GM21526 (cell line): ENCODE measurements at regions not wholly inside any gene's neighbourhood (a gene's known extent, or its start where the extent isn't known, plus 50 kb on each side); places are given as distances from the start of the nearest gene placed in this dataset.
A peak's percentile ranks its signal among the peaks of the same experiment; 100 is the strongest.
"Not testable (repeated sequence)": the region's sequence is repeated elsewhere in the genome, so short reads cannot be mapped to it uniquely, and the experiment has no call there.

Experiments used
- ATAC-seq: cut with Tn5 transposase; IDR thresholded peaks from one replicate; pipeline ENCODE4 v1.9.1; 2021; ENCODE audit warnings: moderate library complexity; ENCODE audit not compliant: unreplicated experiment, low FRiP score

GRCh38 chr15:22134941-22135566 is 54.7 kb downstream of the OR4M2 start:
- ATAC-seq = not testable (repeated sequence)

GRCh38 chr15:22137572-22137971 is 57.2 kb downstream of the OR4M2 start:
- ATAC-seq = not testable (repeated sequence)

GRCh38 chr15:22141106-22141505 is 60.8 kb downstream of the OR4M2 start:
- ATAC-seq = not testable (repeated sequence)

GRCh38 chr15:22148109-22148508 is 67.8 kb downstream of the OR4M2 start:
- ATAC-seq = peak; percentile 97

- ATAC-seq = not testable (repeated sequence)
These were observed 77.9 kb downstream of the OR4M2 start for GRCh38 chr15:22158243-22158642.

- ATAC-seq = peak; percentile 16
These were observed 80.0 kb downstream of the OR4M2 start for GRCh38 chr15:22160283-22160682.

- peak; percentile 65 for ATAC-seq
These were observed 80.4 kb downstream of the OR4M2 start for GRCh38 chr15:22160741-22161140.

GRCh38 chr15:22161398-22161797 is 81.1 kb downstream of the OR4M2 start:
- ATAC-seq = peak; percentile 72

GRCh38 chr15:22163715-22164114 is 83.4 kb downstream of the OR4M2 start:
- ATAC-seq = not testable (repeated sequence)

GRCh38 chr15:22167521-22167920 is 87.2 kb downstream of the OR4M2 start:
- ATAC-seq = not testable (repeated sequence)

GRCh38 chr15:22173029-22173998 is 93.0 kb downstream of the OR4M2 start:
- ATAC-seq = peak; percentile 71

- peak; percentile 60 for ATAC-seq
These were observed 93.8 kb downstream of the OR4M2 start for GRCh38 chr15:22174088-22174487.

GRCh38 chr15:22177965-22178364 is 97.6 kb downstream of the OR4M2 start:
- not testable (repeated sequence) for ATAC-seq

GRCh38 chr15:22178438-22178837 is 98.1 kb downstream of the OR4M2 start:
- not testable (repeated sequence) for ATAC-seq

- ATAC-seq = not testable (repeated sequence)
These were observed 98.7 kb downstream of the OR4M2 start for GRCh38 chr15:22179043-22179442.

GRCh38 chr15:22180611-22181010 is 100.3 kb downstream of the OR4M2 start:
- ATAC-seq = not testable (repeated sequence)

- not testable (repeated sequence) for ATAC-seq
These were observed 104.4 kb downstream of the OR4M2 start for GRCh38 chr15:22184678-22185077.

GRCh38 chr15:22186846-22187532 is 106.7 kb downstream of the OR4M2 start:
- not testable (repeated sequence) for ATAC-seq

GRCh38 chr15:22191818-22192217 is 111.5 kb downstream of the OR4M2 start:
- ATAC-seq = not testable (repeated sequence)

GRCh38 chr15:22194739-22195617 is 114.7 kb downstream of the OR4M2 start:
- not testable (repeated sequence) for ATAC-seq
